ENCODE measurements at regions not wholly inside any gene's neighbourhood (a gene's known extent, or its start where the extent isn't known, plus 50 kb on each side); places are given as distances from the start of the nearest gene placed in this dataset.

- H3K27ac ChIP-seq: no peak overlapping the region
- TF ChIP-seq CTCF (conservative IDR thresholded peaks at IDR 0.05): no peak
Observed at GRCh38 chr7:69225259-69225943, 372.9 kb upstream of the AUTS2 start.

- no peak for TF ChIP-seq CTCF (conservative IDR thresholded peaks at IDR 0.05)
- H3K27ac ChIP-seq: no peak overlapping the region
Observed at GRCh38 chr7:69228212-69228811, 370.0 kb upstream of the AUTS2 start.

- H3K27ac ChIP-seq: no peak overlapping the region
- TF ChIP-seq CTCF (conservative IDR thresholded peaks at IDR 0.05): no peak
Observed at GRCh38 chr7:69232445-69233376, 365.6 kb upstream of the AUTS2 start.

- no peak for TF ChIP-seq CTCF (conservative IDR thresholded peaks at IDR 0.05)
- no peak overlapping the region for H3K27ac ChIP-seq
Observed at GRCh38 chr7:69237541-69237940, 360.7 kb upstream of the AUTS2 start.

GRCh38 chr7:69243016-69243415 is 355.3 kb upstream of the AUTS2 start:
- no peak for TF ChIP-seq CTCF (conservative IDR thresholded peaks at IDR 0.05)
- no peak overlapping the region for H3K27ac ChIP-seq

- no peak overlapping the region for H3K27ac ChIP-seq
- no peak for TF ChIP-seq CTCF (conservative IDR thresholded peaks at IDR 0.05)
Observed at GRCh38 chr7:69244701-69245100, 353.6 kb upstream of the AUTS2 start.

- H3K27ac ChIP-seq: no peak overlapping the region
- TF ChIP-seq CTCF (conservative IDR thresholded peaks at IDR 0.05): no peak
Observed at GRCh38 chr7:69245646-69246045, 352.6 kb upstream of the AUTS2 start.

All from VCaP (cell line).